ENCODE measurements at regions not wholly inside any gene's neighbourhood (a gene's known extent, or its start where the extent isn't known, plus 50 kb on each side); places are given as distances from the start of the nearest gene placed in this dataset.

- no peak overlapping the region for H3K27ac ChIP-seq (ENCODE audit: low read depth, low read length, poor library complexity, severe bottlenecking)
These were observed 194.4 kb upstream of the ID2 start for GRCh38 chr2:8487461-8487932.

DNA sequence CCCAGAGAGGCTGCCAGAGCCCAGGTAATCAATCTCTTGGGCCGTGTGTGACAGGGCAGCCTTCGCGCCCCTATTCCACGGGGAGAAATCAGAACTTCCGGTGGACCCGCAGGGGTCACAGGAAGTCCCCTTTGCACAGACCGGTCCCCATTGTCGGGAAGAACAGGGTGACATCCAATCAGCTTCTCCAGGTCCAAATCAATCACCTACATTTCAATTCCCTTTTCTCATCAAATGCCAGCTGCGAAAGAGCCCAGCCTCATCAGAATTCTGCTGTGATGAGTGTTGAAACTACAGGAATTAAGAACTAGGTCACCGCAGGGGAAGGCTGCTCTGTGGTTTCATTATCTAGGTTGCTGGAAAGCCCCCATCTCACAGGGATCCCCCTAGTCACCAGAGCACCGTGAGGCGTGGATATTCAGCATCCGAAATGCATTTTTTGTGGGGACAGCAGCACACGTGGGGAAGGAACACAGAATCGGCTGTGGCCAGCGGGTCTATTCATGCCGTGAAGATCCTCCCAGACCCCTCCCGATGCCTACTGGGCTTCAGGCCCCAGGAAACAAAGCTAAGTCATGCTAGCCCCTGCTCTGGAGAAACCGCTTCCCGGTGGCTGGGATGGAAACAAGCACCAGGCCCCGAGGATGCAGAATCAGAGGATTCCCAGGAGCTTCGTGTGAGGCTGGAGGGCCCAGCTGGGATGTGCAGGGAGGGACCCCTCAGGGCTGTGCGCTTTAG is 193.7 kb upstream of the ID2 start:
- H3K27me3 ChIP-seq (replicated peaks; ENCODE audit: insufficient read depth, low read depth, low read length, poor library complexity), result no peaks in the 10 kb centered on the region
- TF ChIP-seq EZH2 (IDR thresholded peaks at IDR 0.05; ENCODE audit: borderline replicate concordance, low read depth, low read length, poor library complexity, severe bottlenecking), result no peak
- TF ChIP-seq CTCF (conservative IDR thresholded peaks at IDR 0.05; ENCODE audit: low read depth, low read length), result no peak
- BruUV-seq (replicated peaks), result no TSS peak
- no peak overlapping the region for H3K27ac ChIP-seq (ENCODE audit: low read depth, low read length, poor library complexity, severe bottlenecking)
- CTCF ChIA-PET, result no interaction called here
- H3K4me1 ChIP-seq (ENCODE audit: insufficient read depth, low read length, poor library complexity, severe bottlenecking), result peaks cover 26% of the 10 kb centered on the region
- intact Hi-C loops (cut with micrococcal nuclease; ENCODE audit: unreplicated experiment), result no loop called here
- H3K4me3 ChIP-seq (ENCODE audit: low read depth, low read length, poor library complexity, severe bottlenecking), result no peak overlapping the region
- no peak for DNase-seq (ENCODE audit: low spot score)
- H3K9me3 ChIP-seq (ENCODE audit: low read depth, low read length, poor library complexity, severe bottlenecking), result no peaks in the 10 kb centered on the region
- POLR2A ChIA-PET (ENCODE audit: low non-redundant PET), result no interaction called here
- no peaks in the 10 kb centered on the region for H3K36me3 ChIP-seq (ENCODE audit: insufficient read depth, low read length, poor library complexity, severe bottlenecking)

More at GRCh38 chr2:8487461-8487932, 194.4 kb upstream of the ID2 start:
- no peaks in the 10 kb centered on the region for H3K9me3 ChIP-seq (ENCODE audit: low read depth, low read length, poor library complexity, severe bottlenecking)
- POLR2A ChIA-PET (ENCODE audit: low non-redundant PET), result no interaction called here
- intact Hi-C loops (cut with micrococcal nuclease; ENCODE audit: unreplicated experiment), result no loop called here
- no peak for DNase-seq (ENCODE audit: low spot score)
- peaks cover 25% of the 10 kb centered on the region for H3K4me1 ChIP-seq (ENCODE audit: insufficient read depth, low read length, poor library complexity, severe bottlenecking)
- H3K27me3 ChIP-seq (replicated peaks; ENCODE audit: insufficient read depth, low read depth, low read length, poor library complexity), result no peaks in the 10 kb centered on the region
- H3K36me3 ChIP-seq (ENCODE audit: insufficient read depth, low read length, poor library complexity, severe bottlenecking), result no peaks in the 10 kb centered on the region
- H3K4me3 ChIP-seq (ENCODE audit: low read depth, low read length, poor library complexity, severe bottlenecking), result no peak overlapping the region
- BruUV-seq (replicated peaks), result no TSS peak
- CTCF ChIA-PET, result no interaction called here
- TF ChIP-seq EZH2 (IDR thresholded peaks at IDR 0.05; ENCODE audit: borderline replicate concordance, low read depth, low read length, poor library complexity, severe bottlenecking) (no peak), CTCF (conservative IDR thresholded peaks at IDR 0.05; ENCODE audit: low read depth, low read length) (no peak)

DNA sequence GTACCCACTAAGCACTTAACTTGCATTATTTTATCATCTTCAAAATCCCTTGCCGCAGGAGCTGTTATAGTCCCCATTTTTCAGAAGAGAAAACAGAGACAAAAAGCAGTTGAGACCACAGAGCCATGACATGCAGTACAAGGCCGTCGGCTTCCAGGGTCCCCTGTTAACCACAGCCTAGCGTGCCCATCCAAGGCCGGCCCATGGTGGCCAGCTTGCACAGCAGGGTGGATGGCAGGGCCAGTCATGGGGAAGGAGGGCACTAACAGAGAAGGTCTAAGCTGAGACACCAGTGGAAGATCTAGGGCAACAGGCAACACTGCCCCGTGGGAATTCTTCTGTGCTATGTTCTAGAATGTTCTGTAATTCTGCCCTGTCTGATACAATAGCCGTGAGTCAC is 192.6 kb upstream of the ID2 start:
- Histone ChIP-seq H3K4me3 (ENCODE audit: low read depth, low read length, poor library complexity, severe bottlenecking) (no peak overlapping the region), H3K27ac (ENCODE audit: low read depth, low read length, poor library complexity, severe bottlenecking) (no peak overlapping the region), H3K4me1 (ENCODE audit: insufficient read depth, low read length, poor library complexity, severe bottlenecking) (peaks cover 26% of the 10 kb centered on the region), H3K36me3 (ENCODE audit: insufficient read depth, low read length, poor library complexity, severe bottlenecking) (no peaks in the 10 kb centered on the region), H3K9me3 (ENCODE audit: low read depth, low read length, poor library complexity, severe bottlenecking) (no peaks in the 10 kb centered on the region), H3K27me3 (replicated peaks; ENCODE audit: insufficient read depth, low read depth, low read length, poor library complexity) (no peaks in the 10 kb centered on the region)
- CTCF ChIA-PET, result no interaction called here
- intact Hi-C loops (cut with micrococcal nuclease; ENCODE audit: unreplicated experiment), result no loop called here
- TF ChIP-seq CTCF (conservative IDR thresholded peaks at IDR 0.05; ENCODE audit: low read depth, low read length) (no peak), EZH2 (IDR thresholded peaks at IDR 0.05; ENCODE audit: borderline replicate concordance, low read depth, low read length, poor library complexity, severe bottlenecking) (no peak)
- DNase-seq (ENCODE audit: low spot score), result no peak
- BruUV-seq (replicated peaks), result no TSS peak
- POLR2A ChIA-PET (ENCODE audit: low non-redundant PET), result no interaction called here
